Aorta (tissue), 5 donors: ENCODE measurements at regions not wholly inside any gene's neighbourhood (a gene's known extent, or its start where the extent isn't known, plus 50 kb on each side); places are given as distances from the start of the nearest gene placed in this dataset.
"Not testable (repeated sequence)": the region's sequence is repeated elsewhere in the genome, so short reads cannot be mapped to it uniquely, and the experiment has no call there.

Experiments
- ATAC-seq: fragments of 200-7000 bp; cut with Tn5 transposase; one replicate; pipeline ENCODE4 v1.9.1; 2022; ENCODE audit warnings: moderate library complexity; ENCODE audit not compliant: low FRiP score
- DNase-seq, 2 donors: peaks; one replicate each; pipeline ENCODE4 v3.0.0-alpha.2; 2020
- H3K27ac ChIP-seq, 2 donors: one replicate each; pipeline ENCODE4 v1.5.1; 2013; ENCODE audit warnings: low read length in 2 of 2, mild to moderate bottlenecking in 2 of 2, moderate library complexity in 2 of 2, control low read depth in 1 of 2, inconsistent platforms in 1 of 2, low read depth in 1 of 2
- H3K27me3 ChIP-seq, 2 donors: one replicate each; pipeline ENCODE4 v1.6.1; 2013; ENCODE audit warnings: control low read depth in 1 of 2, low read length in 1 of 2, mild to moderate bottlenecking in 1 of 2, moderate library complexity in 1 of 2; ENCODE audit not compliant: insufficient read depth in 2 of 2, control insufficient read depth in 1 of 2
- H3K36me3 ChIP-seq, 2 donors: one replicate each; pipeline ENCODE4 v1.6.1; 2013; ENCODE audit warnings: control low read depth in 1 of 2, low read length in 1 of 2, mild to moderate bottlenecking in 1 of 2; ENCODE audit not compliant: insufficient read depth in 2 of 2, control insufficient read depth in 1 of 2
- H3K4me1 ChIP-seq, 2 donors: one replicate each; pipeline ENCODE4 v1.6.1; 2013; ENCODE audit warnings: low read length in 2 of 2, control low read depth in 1 of 2, mild to moderate bottlenecking in 1 of 2, moderate library complexity in 1 of 2; ENCODE audit not compliant: insufficient read depth in 2 of 2, control insufficient read depth in 1 of 2
- H3K4me3 ChIP-seq, 2 donors: one replicate each; pipeline ENCODE4 v1.5.1; 2013; ENCODE audit warnings: low read length in 2 of 2, control low read depth in 1 of 2, mild to moderate bottlenecking in 1 of 2
- H3K9me3 ChIP-seq: one replicate; pipeline ENCODE4 v1.6.1; 2013; ENCODE audit warnings: mild to moderate bottlenecking, low read length; ENCODE audit not compliant: control insufficient read depth
- WGBS, 2 donors: extraction: QIAGEN DNeasy Blood & Tissue Kit; methylation state at CpG; one replicate each; pipeline ENCODE4 v1.1.7; 2013; 5-methylcytosine and 5-hydroxymethylcytosine counted together
- intact Hi-C, 2 donors: fragments of 100-400 bp; cut with DNase I; formaldehyde crosslinking; loops; one replicate each; pipeline versions ENCODE4 v1.14.2 to v1.15.0; 2022
- donor health status: healthy with polysubstance abuse.
- donor health status: Bipolar disorder and iron deficiency.
- donor health status: DM: no; HTN: no; CAD: no.
- donor health status: DM: no; HTN: no; CAD: no.
- donor health status: DM: yes; HTN: yes; CAD: no.

DNA sequence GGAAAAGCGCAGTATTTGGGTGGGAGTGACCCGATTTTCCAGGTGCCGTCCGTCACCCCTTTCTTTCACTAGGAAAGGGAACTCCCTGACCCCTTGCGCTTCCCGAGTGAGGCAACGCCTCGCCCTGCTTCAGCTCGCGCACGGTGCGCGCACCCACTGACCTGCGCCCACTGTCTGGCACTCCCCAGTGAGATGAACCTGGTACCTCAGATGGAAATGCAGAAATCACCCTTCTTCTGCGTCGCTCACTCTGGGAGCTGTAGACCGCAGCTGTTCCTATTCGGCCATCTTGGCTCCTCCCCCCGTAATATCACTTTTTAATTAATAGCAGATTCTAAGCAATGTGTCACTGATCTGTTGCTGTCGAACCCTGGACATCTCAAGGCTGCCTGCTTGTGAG, 294.9 kb downstream of the MYCN start:
- H3K4me1 ChIP-seq, H3K4me3 ChIP-seq, H3K27ac ChIP-seq, DNase-seq, H3K27me3 ChIP-seq, ATAC-seq, H3K36me3 ChIP-seq, H3K9me3 ChIP-seq, intact Hi-C loops: not testable (repeated sequence)
- 78 to 86% methylated on average over 20 of the region's 20 CpGs for WGBS, 2 donors

DNA sequence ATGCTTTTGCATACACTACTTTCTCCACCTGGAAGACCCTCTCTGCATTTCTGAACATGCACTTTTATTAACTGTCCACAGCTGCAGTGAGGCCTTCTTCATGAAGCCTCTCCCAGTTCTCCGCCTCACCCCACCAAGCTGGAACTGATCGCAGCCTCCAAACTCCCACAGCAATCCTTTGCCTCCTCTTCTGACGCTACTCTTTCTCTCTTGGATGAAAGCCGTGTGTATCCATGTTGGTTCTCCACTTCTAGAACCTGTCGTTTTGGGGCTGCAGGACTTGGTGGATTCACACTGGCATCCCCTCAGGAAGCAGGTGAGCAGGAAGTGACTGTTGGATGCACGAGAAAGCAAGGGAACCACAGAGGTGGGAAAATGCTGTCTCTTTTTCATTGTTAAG, 288.6 kb downstream of the MYCN start:
- no peak overlapping the region for H3K4me3 ChIP-seq
- no peaks in the 10 kb centered on the region for H3K4me1 ChIP-seq
- no peaks in the 10 kb centered on the region for H3K27me3 ChIP-seq
- H3K36me3 ChIP-seq = no peaks in the 10 kb centered on the region
- 74 to 77% methylated on average over 6 of the region's 6 CpGs for WGBS, 2 donors
- ATAC-seq = no peak
- no peak for DNase-seq
- no peak overlapping the region for H3K27ac ChIP-seq
- intact Hi-C loops = no loop called here
- H3K9me3 ChIP-seq = no peaks in the 10 kb centered on the region

DNA sequence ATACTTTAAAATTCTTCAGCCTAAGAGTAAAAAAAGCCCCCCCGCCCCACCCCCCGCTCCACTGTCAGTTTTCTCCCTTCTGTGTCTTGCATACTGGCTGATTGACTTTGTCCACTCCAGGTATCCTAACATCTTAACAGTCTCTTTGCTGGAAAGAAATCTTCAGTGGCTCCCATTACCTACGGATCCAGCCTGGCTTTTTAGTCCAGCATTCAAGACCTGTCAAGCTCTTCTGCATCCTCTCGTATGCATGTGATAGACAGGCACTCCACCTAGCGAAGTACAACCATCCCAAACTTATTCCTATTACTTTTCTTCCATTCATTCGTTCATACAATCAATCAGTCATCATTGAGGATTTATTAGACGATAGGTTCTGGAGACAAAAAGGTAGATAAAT, 288.1 kb downstream of the MYCN start:
- intact Hi-C loops = no loop called here

DNA sequence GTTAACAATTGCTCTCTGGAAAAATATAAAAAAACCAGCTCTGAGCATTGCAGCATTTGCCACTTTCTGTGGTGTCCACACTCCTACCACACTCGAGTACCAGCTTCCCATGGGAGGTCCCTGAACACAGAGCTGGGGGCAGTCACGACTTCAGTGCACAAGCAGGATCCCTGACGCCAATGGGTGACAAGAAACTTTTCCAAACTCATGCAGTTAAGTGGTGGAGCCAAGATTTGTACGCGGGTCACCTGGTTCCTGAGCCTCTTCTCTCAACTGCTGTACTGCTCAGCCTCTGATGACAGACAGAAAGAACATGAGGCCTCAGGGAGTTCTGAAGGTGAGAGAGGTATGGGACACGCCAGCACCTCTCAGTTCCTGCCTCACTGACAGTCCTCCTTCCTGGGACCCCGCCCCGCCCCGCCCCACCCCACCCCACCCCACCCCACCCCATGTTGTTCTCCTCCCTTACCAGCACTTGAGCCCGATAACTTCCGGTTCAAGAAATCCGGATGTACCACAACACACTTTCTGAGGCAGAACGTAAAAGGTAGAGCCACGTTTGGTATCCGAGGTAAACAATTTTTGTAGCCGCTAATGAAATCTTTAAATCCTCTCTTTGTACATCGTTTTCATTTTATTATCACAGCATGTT, 287.6 kb downstream of the MYCN start:
- H3K27me3 ChIP-seq = no peaks in the 10 kb centered on the region
- H3K27ac ChIP-seq = no peak overlapping the region
- no peaks in the 10 kb centered on the region for H3K4me1 ChIP-seq
- no peaks in the 10 kb centered on the region for H3K36me3 ChIP-seq
- no peaks in the 10 kb centered on the region for H3K9me3 ChIP-seq
- DNase-seq (no peak), ATAC-seq (no peak)
- intact Hi-C loops = no loop called here
- no peak overlapping the region for H3K4me3 ChIP-seq
- WGBS, 2 donors = 64 to 70% methylated on average over 17 of the region's 17 CpGs

More for the DNA sequence above, 288.1 kb downstream of the MYCN start:
- 79 to 83% methylated on average over 7 of the region's 7 CpGs for WGBS, 2 donors
- no peak for ATAC-seq
- no peaks in the 10 kb centered on the region for H3K36me3 ChIP-seq
- H3K27ac ChIP-seq = no peak overlapping the region
- no peak overlapping the region for H3K4me3 ChIP-seq
- H3K27me3 ChIP-seq = no peaks in the 10 kb centered on the region
- no peaks in the 10 kb centered on the region for H3K9me3 ChIP-seq
- no peak for DNase-seq
- H3K4me1 ChIP-seq = no peaks in the 10 kb centered on the region

DNA sequence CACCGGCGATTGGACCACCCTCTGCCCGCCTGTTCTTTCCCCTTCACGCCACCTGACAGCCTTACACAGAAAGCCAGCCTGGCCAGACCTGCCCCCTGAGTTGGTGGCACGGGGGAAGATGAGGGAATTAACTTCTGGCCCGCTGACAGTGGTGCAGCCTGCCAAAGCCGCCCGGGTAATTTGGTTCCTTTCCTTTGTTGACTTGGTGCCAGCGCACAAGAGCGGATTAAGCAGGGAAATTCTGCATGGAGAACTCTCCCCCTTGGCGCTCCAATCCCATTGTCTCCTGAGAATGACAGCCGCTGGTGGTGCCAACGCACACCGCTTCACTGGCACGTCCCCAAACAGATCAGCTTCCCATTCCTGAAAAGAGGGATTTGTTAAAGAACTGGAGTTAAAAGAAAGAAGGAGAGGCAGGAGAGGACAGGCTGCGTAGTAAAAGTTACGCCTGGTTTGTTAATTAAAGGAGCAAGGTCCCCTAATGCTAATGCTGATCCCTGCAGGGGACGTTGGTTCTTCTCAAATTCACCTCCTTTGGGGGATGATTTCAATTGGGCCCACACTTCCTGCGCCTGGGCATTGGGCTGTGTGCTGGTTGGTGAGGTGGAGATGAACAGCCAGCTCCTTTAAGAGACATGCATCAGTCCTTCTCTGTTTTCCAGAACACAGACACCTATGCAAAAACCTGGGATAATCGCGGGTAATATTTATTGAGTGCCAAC, 286.8 kb downstream of the MYCN start:
- H3K36me3 ChIP-seq = no peaks in the 10 kb centered on the region
- ATAC-seq (no peak), DNase-seq (no peak)
- intact Hi-C loops = no loop called here
- 34 to 41% methylated on average over 21 of the region's 21 CpGs for WGBS, 2 donors
- H3K27me3 ChIP-seq = no peaks in the 10 kb centered on the region
- no peak overlapping the region for H3K4me3 ChIP-seq
- no peaks in the 10 kb centered on the region for H3K9me3 ChIP-seq
- no peak overlapping the region for H3K27ac ChIP-seq
- no peaks in the 10 kb centered on the region for H3K4me1 ChIP-seq

DNA sequence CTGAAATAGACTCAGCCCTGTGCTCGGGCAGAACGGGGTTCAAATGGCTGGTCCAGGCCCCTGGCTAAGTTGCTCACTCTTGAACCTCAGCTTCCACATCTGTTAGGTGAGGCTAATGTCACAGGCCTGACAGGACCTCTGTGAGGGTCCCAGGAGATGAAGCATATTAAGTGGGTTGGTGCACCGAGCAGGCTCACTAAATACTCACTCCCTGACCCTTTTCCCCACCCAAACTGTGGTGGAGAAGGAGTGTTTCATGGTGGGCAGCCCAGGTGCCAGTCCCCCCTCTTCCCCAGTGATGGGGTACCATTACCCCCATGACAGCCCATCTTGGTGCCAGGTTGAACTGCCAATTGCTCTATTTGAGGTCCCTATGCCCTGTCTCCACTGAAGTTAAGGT, 286.0 kb downstream of the MYCN start:
- WGBS, 2 donors = 74 to 77% methylated on average over 3 of the region's 3 CpGs
- Histone ChIP-seq H3K9me3 (no peaks in the 10 kb centered on the region), H3K27me3 (no peaks in the 10 kb centered on the region), H3K36me3 (no peaks in the 10 kb centered on the region), H3K4me1 (no peaks in the 10 kb centered on the region), H3K4me3 (no peak overlapping the region), H3K27ac (no peak overlapping the region)
- intact Hi-C loops = no loop called here
- no peak for DNase-seq
- no peak for ATAC-seq

DNA sequence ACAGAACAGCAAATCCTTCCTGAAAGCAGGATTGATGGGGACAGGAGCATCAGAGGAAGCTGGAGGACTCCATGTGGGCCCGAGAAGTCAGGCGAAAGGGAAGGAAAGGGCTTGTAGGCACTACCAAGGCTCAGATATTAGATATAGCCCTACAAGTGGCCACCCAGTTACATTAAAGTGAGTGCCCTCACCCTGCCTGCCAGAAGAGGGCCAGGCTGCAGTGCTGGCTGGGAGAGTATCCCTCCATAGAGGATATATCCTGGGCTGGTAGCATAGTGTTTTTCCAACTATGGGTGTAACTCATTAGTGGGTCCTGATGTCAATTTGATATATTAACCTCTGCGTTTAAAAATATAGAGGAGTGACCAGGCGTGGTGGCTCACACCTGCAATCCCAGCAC, 285.2 kb downstream of the MYCN start:
- ATAC-seq (no peak), DNase-seq (no peak)
- Histone ChIP-seq H3K9me3 (no peaks in the 10 kb centered on the region), H3K36me3 (no peaks in the 10 kb centered on the region), H3K4me1 (no peaks in the 10 kb centered on the region), H3K27me3 (no peaks in the 10 kb centered on the region), H3K4me3 (no peak overlapping the region), H3K27ac (no peak overlapping the region)
- intact Hi-C loops = no loop called here
- WGBS, 2 donors = 77 to 85% methylated on average over 4 of the region's 4 CpGs

DNA sequence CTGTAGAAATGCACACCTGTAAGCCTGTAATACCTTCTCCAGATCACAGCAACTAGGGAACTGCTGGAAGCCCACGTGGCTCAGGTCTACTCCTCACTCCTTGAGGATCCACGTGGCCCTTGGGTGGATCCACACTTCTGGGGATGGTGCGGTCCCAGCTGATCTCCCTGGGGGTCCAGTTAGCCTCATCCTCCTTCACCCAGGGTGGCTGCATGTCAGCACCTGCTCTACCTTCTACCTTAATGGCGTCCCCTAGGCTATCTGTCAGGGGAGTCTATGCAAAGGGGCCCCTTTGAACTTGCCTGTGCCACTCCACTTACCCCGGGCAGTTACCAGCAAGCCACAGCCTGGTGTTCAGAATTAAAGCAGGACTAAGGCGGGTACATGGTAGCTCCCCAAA, 284.7 kb downstream of the MYCN start:
- WGBS, 2 donors = 77 to 82% methylated on average over 6 of the region's 6 CpGs
- Histone ChIP-seq H3K27me3 (no peaks in the 10 kb centered on the region), H3K4me3 (no peak overlapping the region), H3K27ac (no peak overlapping the region), H3K36me3 (no peaks in the 10 kb centered on the region), H3K9me3 (no peaks in the 10 kb centered on the region), H3K4me1 (no peaks in the 10 kb centered on the region)
- DNase-seq = no peak
- ATAC-seq = no peak
- intact Hi-C loops = no loop called here

DNA sequence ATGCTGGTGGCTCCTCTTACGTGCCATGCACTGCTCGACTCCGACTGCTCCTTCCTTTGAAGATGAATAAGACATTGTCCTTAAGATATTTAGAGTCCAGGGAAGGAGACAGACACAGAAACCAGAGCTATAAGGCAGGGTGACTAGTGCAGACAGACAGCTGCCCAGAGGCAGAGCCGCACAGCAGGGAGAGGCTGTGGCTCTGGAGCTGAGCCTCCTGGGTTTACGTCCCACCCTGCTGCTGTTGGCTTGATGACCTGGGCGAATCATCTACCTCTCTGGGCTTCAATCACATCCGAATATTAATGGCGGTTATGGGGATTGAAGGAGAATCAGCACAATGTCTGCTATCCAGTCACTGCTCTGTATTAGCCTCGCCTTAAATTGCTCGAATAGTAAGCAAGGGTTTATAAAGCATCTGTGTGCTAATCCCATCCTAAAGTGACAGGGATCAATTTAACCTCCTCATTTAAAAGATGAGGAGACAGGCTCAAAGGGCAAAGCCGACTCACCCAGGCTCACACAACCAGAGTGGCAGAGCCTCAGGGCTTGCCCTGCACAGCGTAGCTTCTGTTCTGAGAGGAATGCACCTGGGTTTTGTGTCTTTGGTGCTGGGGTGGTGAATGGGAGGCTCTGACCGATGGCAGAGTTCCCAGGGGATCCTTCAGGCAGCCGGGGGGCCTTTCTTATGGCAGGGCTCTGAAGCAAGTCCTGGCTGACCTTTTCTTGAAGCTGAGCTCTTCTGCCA, 284.1 kb downstream of the MYCN start:
- Histone ChIP-seq H3K27me3 (no peaks in the 10 kb centered on the region), H3K4me1 (no peaks in the 10 kb centered on the region), H3K4me3 (no peak overlapping the region), H3K9me3 (no peaks in the 10 kb centered on the region), H3K27ac (no peak overlapping the region), H3K36me3 (no peaks in the 10 kb centered on the region)
- ATAC-seq (no peak), DNase-seq (no peak)
- 67 to 71% methylated on average over 14 of the region's 14 CpGs for WGBS, 2 donors
- intact Hi-C loops = no loop called here
